C4-2B (cell line): ENCODE measurements at regions not wholly inside any gene's neighbourhood (a gene's known extent, or its start where the extent isn't known, plus 50 kb on each side); places are given as distances from the start of the nearest gene placed in this dataset.

Experiments
- H3K27ac ChIP-seq: fragments of 450-650 bp; 2 replicates; pipeline ENCODE4 v1.5.1; 2017
- ZFX ChIP-seq: fragments of 450-650 bp; IDR thresholded peaks from 2 replicates; pipeline ENCODE4 v1.6.1; 2017
- TF ChIP-seq, protein P1 (sequence below): fragments of 450-650 bp; conservative IDR thresholded peaks from 2 replicates; pipeline ENCODE4 v1.5.1; 2017; ENCODE audit warnings: mild to moderate bottlenecking

DNA sequence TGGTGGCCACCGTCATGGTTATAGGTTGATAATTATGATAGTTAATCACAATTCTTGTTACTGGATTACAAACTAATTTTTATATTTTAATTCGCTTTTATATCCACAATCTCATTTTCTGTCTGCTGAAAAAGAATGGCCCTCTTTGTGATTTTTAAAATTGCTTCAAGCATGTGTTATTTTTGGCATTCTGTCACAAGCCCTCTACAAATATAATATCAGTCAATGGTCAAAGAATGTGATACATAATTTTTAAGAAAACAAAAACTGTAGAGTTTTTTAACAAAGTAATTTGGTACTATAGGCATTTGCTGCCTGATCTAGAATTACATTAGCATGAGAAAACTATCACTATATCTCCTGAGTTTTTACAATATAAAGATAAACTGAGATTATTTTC is 352.0 kb upstream of the TMTC1 start:
- TF ChIP-seq ZFX = no peak
- TF ChIP-seq, protein P1, sequence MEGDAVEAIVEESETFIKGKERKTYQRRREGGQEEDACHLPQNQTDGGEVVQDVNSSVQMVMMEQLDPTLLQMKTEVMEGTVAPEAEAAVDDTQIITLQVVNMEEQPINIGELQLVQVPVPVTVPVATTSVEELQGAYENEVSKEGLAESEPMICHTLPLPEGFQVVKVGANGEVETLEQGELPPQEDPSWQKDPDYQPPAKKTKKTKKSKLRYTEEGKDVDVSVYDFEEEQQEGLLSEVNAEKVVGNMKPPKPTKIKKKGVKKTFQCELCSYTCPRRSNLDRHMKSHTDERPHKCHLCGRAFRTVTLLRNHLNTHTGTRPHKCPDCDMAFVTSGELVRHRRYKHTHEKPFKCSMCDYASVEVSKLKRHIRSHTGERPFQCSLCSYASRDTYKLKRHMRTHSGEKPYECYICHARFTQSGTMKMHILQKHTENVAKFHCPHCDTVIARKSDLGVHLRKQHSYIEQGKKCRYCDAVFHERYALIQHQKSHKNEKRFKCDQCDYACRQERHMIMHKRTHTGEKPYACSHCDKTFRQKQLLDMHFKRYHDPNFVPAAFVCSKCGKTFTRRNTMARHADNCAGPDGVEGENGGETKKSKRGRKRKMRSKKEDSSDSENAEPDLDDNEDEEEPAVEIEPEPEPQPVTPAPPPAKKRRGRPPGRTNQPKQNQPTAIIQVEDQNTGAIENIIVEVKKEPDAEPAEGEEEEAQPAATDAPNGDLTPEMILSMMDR = no peak
- no peak overlapping the region for H3K27ac ChIP-seq

DNA sequence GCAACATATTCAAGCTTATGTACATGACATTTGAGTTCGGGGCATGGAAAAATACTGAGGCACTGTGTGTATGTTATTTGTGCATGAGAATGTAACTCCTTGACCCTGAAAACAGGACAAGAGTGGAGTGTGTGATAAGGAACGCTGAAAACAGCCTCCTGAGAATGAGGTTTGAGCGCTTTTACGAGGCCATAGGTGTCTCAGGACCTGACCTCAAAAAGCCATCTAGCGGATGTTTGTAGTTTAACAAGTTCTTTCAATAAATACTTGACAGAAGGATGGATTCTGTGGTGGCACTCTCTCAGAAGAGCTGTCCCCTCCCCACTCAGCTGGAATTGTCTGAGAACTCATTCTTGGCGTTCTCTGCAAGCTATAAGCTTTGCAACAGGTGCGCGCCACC is 350.5 kb upstream of the TMTC1 start:
- peak overlapping the region; percentile 48 for H3K27ac ChIP-seq

DNA sequence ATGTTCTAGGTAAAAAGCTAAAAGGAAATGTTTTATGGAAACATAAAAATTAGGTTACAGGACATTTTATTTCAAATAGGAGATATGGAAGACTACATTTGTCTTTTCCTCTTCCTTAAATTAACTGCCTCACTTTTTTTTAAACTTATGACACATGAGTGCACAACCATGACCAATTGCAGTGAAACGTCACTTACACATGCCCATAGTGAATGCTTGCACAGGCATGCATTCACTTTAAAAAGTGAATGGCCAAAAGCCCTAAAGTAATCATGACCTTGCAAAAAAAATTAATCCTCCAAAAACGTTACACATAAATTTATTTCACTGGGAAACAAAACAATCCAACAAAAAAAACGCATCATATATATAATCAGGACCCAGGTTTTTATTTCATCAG is 343.2 kb upstream of the TMTC1 start:
- no peak for TF ChIP-seq ZFX
- TF ChIP-seq, protein P1 = no peak
- no peak overlapping the region for H3K27ac ChIP-seq

More for the DNA sequence above, 350.5 kb upstream of the TMTC1 start:
- TF ChIP-seq, protein P1 = peak; percentile 54
- TF ChIP-seq ZFX = no peak

DNA sequence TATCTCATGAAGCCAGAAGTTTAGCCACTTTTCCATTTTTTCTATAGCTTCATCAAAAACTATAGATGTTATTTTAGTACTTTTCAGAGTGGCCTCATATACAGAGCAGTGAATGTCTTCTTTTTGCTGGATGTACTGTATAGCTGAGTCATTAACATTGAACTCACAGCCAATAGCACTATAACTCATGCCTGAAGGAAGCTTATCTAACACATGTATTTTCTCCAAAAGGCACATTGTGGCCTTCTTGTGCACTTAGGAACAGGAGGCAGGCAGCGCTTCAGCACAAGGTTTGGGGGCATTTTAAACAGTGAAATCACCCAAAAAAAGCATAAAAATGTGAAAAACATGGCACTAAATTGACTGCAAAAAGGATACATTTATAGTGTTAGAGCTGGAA is 336.8 kb upstream of the TMTC1 start:
- TF ChIP-seq ZFX = no peak
- TF ChIP-seq, protein P1 = no peak
- H3K27ac ChIP-seq = no peak overlapping the region

DNA sequence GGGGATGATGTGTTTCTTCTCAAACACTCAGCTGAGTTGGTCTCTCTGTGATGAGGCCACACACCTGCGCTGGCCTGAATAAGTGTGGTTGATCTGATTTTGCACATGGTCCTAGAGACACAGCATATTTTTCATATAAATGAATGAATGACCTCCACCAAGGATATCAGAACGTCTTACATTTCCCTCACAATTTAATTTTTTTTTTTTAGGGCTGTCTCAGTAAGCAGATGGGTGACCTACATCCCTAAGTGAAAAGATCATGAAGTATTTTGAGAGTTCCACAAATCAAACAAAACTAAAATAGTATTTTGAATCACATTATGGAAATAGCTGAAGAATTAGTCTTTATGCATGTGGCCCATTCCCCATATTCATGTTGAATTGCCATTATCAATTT is 333.7 kb upstream of the TMTC1 start:
- H3K27ac ChIP-seq = no peak overlapping the region
- TF ChIP-seq, protein P1 = no peak
- TF ChIP-seq ZFX = no peak

DNA sequence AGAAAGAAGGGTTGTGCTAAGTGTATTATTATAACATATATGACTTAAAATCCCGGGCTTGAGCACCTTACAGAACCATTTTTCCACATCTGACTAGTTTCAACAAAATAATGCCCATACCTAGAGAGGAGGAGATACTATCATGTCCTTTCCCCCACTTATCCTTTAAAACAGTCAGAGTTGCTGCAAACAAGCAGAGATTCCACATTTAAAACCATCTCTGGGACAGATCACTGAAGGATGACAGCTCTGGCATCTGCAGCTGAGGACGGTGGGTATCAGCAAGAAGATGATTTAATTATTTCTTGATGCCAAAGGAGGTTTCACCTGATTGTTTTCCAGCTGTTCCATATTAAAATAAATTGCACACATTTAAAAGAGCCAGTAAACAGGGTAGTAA is 328.0 kb upstream of the TMTC1 start:
- TF ChIP-seq ZFX = no peak
- TF ChIP-seq, protein P1 = no peak
- H3K27ac ChIP-seq = no peak overlapping the region

DNA sequence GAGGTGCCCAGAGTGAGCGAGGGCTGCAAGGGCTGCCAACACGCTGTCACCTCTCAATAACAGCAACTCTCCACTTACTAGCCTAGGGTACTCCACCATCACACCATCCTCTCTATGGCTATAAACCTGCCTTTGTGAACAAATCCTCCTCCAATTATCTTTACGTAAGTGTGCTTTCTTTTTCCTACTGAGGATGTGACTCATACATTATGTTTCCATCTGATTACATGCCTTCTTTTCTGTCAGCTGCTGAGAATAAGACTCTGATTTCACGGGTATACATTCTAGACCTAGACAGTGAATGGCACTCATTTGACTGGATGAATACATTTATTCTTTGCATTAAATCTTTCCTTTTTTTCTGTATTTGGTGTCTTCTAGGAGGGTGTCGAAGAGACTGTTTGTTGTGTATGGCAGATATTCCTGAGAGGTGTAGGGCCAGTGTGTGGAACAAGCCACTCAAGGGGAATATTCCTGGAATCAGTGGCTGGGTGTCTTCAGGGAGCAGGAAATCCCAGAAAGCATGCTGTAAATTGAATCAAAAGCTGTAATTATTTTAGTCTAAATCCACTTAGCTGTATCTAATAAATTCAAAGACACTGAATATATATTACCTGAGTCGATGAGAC is 327.3 kb upstream of the TMTC1 start:
- TF ChIP-seq ZFX = no peak
- TF ChIP-seq, protein P1 = no peak
- H3K27ac ChIP-seq = no peak overlapping the region
